ENCODE measurements at regions not wholly inside any gene's neighbourhood (a gene's known extent, or its start where the extent isn't known, plus 50 kb on each side); places are given as distances from the start of the nearest gene placed in this dataset.

DNA sequence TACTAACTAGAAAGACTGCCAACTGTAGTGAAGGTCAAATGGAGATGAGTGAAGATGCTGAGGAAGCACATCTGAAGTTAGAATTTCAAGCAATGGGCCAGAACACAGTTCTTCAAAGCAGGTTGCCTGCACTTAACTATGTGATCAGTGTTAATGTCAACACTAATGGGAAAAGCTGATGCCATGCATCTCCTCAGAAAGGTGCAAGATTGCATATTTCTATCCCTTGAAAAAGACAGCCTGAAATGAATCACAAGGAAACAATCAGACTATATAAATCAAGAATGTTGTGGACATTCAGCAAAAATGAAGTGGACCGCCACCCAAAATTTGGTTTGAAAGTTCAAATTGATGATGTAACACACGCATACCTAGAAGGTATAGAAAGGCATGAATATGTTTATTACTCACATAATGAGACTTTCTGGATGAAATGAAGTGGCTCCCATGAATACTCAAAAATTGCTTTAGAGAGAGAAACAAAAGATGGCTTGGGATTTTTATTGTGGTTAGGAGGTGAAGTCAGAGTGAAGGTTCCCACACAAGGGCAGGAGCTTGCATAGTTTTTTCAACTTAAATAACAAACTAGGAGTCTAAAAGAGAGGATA lies 522.4 kb downstream of the KCTD12 start:
- 51% methylated on average over 2 of the region's 2 CpGs for WGBS (ENCODE audit: low lambda C conversion rate)
- Histone ChIP-seq H3K4me2 (no peak overlapping the region), H3K9ac (no peak overlapping the region), H3K79me2 (ENCODE audit: insufficient read depth) (no peaks in the 10 kb centered on the region), H3K9me2 (no peaks in the 10 kb centered on the region), H2AFZ (ENCODE audit: low read depth) (no peak overlapping the region), H3F3A (replicated peaks; ENCODE audit: insufficient read depth) (no peaks in the 10 kb centered on the region), H3K9me3 (no peaks in the 10 kb centered on the region), H3K4me3 (ENCODE audit: low read depth in 2 of 2, low read length in 1 of 2) (no peak overlapping the region), H3K27me3 (ENCODE audit: insufficient read depth) (no peaks in the 10 kb centered on the region), H3K4me1 (ENCODE audit: control insufficient read depth in 1 of 2, insufficient read depth in 2 of 2, low read depth in 1 of 2, low read length in 1 of 2) (no peaks in the 10 kb centered on the region), H3K36me3 (replicated peaks in 1 of 2; ENCODE audit: control insufficient read depth in 1 of 2, insufficient read depth in 2 of 2, low read length in 1 of 2) (no peaks in the 10 kb centered on the region), H3K27ac (ENCODE audit: low read depth in 2 of 2, low read length in 1 of 2) (no peak overlapping the region), H4K20me1 (ENCODE audit: insufficient read depth) (no peaks in the 10 kb centered on the region)
- POLR2A ChIA-PET = no interaction called here
- CTCF ChIA-PET = no interaction called here
- DNase-seq = no peak
- TF ChIP-seq FOSL2 (IDR thresholded peaks at IDR 0.05; ENCODE audit: borderline replicate concordance, low read depth) = no peak
- no peak for TF ChIP-seq RXRA (IDR thresholded peaks at IDR 0.05; ENCODE audit: borderline replicate concordance, low read depth)
- no peak for TF ChIP-seq EZH2phosphoT487 (IDR thresholded peaks at IDR 0.05; ENCODE audit: borderline replicate concordance, low read depth)
- no peak for TF ChIP-seq EP300 (IDR thresholded peaks at IDR 0.05; ENCODE audit: borderline replicate concordance in 1 of 2, low read depth in 1 of 2, low read length in 1 of 2)
- TF ChIP-seq GATA2 (CRISPR knock-in tag; IDR thresholded peaks at IDR 0.05) = no peak
- no peak for TF ChIP-seq SMC3 (IDR thresholded peaks at IDR 0.05; ENCODE audit: low read depth, low read length)

DNA sequence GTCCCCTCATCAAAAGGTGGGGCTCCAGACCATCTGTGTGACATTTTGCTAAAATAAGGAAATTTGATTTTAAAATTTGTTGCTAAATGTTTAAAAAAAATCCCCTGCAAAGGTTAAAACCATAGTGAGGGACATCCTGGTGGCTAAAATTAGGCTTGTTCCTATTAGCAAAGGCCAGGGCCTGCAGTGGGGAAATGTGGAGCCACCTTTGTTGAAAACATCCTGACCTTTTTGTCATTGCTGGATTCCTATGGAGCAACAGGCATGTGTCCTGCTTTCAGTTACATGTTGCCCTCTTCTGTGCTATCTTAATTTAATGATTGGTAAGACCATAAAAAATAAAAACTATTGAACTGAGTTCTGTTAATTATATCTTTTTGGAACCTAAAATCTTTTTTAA lies 524.3 kb downstream of the KCTD12 start:
- H2AFZ ChIP-seq (ENCODE audit: low read depth) = no peak overlapping the region
- H3K9me3 ChIP-seq = no peaks in the 10 kb centered on the region
- H3K4me1 ChIP-seq (ENCODE audit: control insufficient read depth in 1 of 2, insufficient read depth in 2 of 2, low read depth in 1 of 2, low read length in 1 of 2) = no peaks in the 10 kb centered on the region
- no peak for DNase-seq
- H4K20me1 ChIP-seq (ENCODE audit: insufficient read depth) = no peaks in the 10 kb centered on the region
- no peak overlapping the region for H3K9ac ChIP-seq
- H3F3A ChIP-seq (replicated peaks; ENCODE audit: insufficient read depth) = no peaks in the 10 kb centered on the region
- H3K27me3 ChIP-seq (ENCODE audit: insufficient read depth) = no peaks in the 10 kb centered on the region
- ChIA-PET CTCF (no interaction called here), POLR2A (no interaction called here)
- no peaks in the 10 kb centered on the region for H3K9me2 ChIP-seq
- H3K4me3 ChIP-seq (ENCODE audit: low read depth in 2 of 2, low read length in 1 of 2) = no peak overlapping the region
- no peak overlapping the region for H3K4me2 ChIP-seq
- H3K79me2 ChIP-seq (ENCODE audit: insufficient read depth) = no peaks in the 10 kb centered on the region
- TF ChIP-seq EP300 (IDR thresholded peaks at IDR 0.05; ENCODE audit: borderline replicate concordance in 1 of 2, low read depth in 1 of 2, low read length in 1 of 2) (no peak), GATA2 (CRISPR knock-in tag; IDR thresholded peaks at IDR 0.05) (no peak), POLR2AphosphoS5 (IDR thresholded peaks at IDR 0.05; ENCODE audit: low read depth, low read length) (no peak)
- TF ChIP-seq, protein P1, sequence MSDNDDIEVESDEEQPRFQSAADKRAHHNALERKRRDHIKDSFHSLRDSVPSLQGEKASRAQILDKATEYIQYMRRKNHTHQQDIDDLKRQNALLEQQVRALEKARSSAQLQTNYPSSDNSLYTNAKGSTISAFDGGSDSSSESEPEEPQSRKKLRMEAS (IDR thresholded peaks at IDR 0.05; ENCODE audit: low read depth) = no peak
- TF ChIP-seq, protein P2, sequence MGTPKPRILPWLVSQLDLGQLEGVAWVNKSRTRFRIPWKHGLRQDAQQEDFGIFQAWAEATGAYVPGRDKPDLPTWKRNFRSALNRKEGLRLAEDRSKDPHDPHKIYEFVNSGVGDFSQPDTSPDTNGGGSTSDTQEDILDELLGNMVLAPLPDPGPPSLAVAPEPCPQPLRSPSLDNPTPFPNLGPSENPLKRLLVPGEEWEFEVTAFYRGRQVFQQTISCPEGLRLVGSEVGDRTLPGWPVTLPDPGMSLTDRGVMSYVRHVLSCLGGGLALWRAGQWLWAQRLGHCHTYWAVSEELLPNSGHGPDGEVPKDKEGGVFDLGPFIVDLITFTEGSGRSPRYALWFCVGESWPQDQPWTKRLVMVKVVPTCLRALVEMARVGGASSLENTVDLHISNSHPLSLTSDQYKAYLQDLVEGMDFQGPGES (IDR thresholded peaks at IDR 0.05; ENCODE audit: low read depth, low read length) = no peak
- no peak overlapping the region for H3K27ac ChIP-seq (ENCODE audit: low read depth in 2 of 2, low read length in 1 of 2)
- H3K36me3 ChIP-seq (replicated peaks in 1 of 2; ENCODE audit: control insufficient read depth in 1 of 2, insufficient read depth in 2 of 2, low read length in 1 of 2) = no peaks in the 10 kb centered on the region
